Body of pancreas (tissue), 4 donors: ENCODE measurements at regions not wholly inside any gene's neighbourhood (a gene's known extent, or its start where the extent isn't known, plus 50 kb on each side); places are given as distances from the start of the nearest gene placed in this dataset.
"Not testable (repeated sequence)": the region's sequence is repeated elsewhere in the genome, so short reads cannot be mapped to it uniquely, and the experiment has no call there.

ENCODE experiments used
- ATAC-seq: fragments of 150-250 bp; one replicate; pipeline ENCODE4 v1.9.1; 2016
- DNase-seq, 4 donors: peaks; one replicate each; pipeline ENCODE4 v3.0.0-alpha.2; 2019
- H3K27ac ChIP-seq, 4 donors: fragments of 200-600 bp; sonication (generic); 1 replicate in 3 of 4; 2 replicates in 1 of 4; pipeline versions ENCODE4 v1.5.1 to v1.6.1; 2016 to 2019; ENCODE audit warnings: mild to moderate bottlenecking in 1 of 4, mixed read lengths in 1 of 4, moderate library complexity in 1 of 4
- H3K27me3 ChIP-seq, 2 donors: fragments of 200-600 bp; sonication (generic); one replicate each; pipeline ENCODE4 v1.6.0; 2016; ENCODE audit warnings: mild to moderate bottlenecking in 1 of 2
- H3K36me3 ChIP-seq, 2 donors: fragments of 200-600 bp; sonication (generic); replicated peaks in 1 of 2; 2 replicates each; pipeline ENCODE4 v1.5.1; 2016; ENCODE audit warnings: low read depth in 2 of 2; ENCODE audit not compliant: insufficient read depth in 1 of 2
- H3K4me1 ChIP-seq: fragments of 200-600 bp; sonication (generic); one replicate; pipeline ENCODE4 v1.6.0; 2016
- H3K4me3 ChIP-seq, 2 donors: fragments of 200-600 bp; sonication (generic); 1 replicate in 1 of 2; 2 replicates in 1 of 2; pipeline ENCODE4 v1.5.1; 2016 to 2019
- H3K9me3 ChIP-seq, 3 donors: fragments of 200-600 bp; sonication (generic); 1 replicate in 2 of 3; 2 replicates in 1 of 3; pipeline ENCODE4 v1.5.1; 2016
- CTCF ChIP-seq, 7 experiments: fragments of 450-650 bp in 4 of 7; fragments of 200-600 bp in 3 of 7; sonication (generic) in 3 of 7; IDR thresholded peaks; one replicate each; pipeline ENCODE4 v1.5.1; 2016 to 2019; ENCODE audit warnings: antibody characterized with exemption in 7 of 7
- POLR2A ChIP-seq, 3 donors: fragments of 450-650 bp; IDR thresholded peaks; one replicate each; pipeline ENCODE4 v1.6.1; 2016; ENCODE audit warnings: antibody characterized with exemption in 3 of 3, mild to moderate bottlenecking in 2 of 3
- WGBS, 2 donors: methylation state at CpG; one replicate each; pipeline ENCODE4 v1.1.5; 2017; 5-methylcytosine and 5-hydroxymethylcytosine counted together
- intact Hi-C: fragments of 100-400 bp; cut with DNase I; formaldehyde crosslinking; loops from one replicate; pipeline ENCODE4 v1.15.1; 2023

GRCh38 chr2:21781962-21782361 is 658.2 kb downstream of the TDRD15 start:
- TF ChIP-seq POLR2A (IDR thresholded peaks at IDR 0.05) (no peak), CTCF (IDR thresholded peaks at IDR 0.05) (no peak)
- Histone ChIP-seq H3K4me3 (no peak overlapping the region), H3K4me1 (no peaks in the 10 kb centered on the region), H3K9me3 (no peaks in the 10 kb centered on the region), H3K27ac (no peak overlapping the region), H3K27me3 (no peaks in the 10 kb centered on the region), H3K36me3 (no peaks in the 10 kb centered on the region)
- intact Hi-C loops, result no loop called here
- DNase-seq (no peak), ATAC-seq (no peak)
- whole genome bisulfite sequencing, 2 donors, result 45 to 54% methylated on average over 2 of the region's 2 CpGs

GRCh38 chr2:21782866-21783265 is 659.1 kb downstream of the TDRD15 start:
- WGBS, 2 donors, result 49 to 57% methylated on average over 6 of the region's 6 CpGs
- Histone ChIP-seq H3K27me3 (no peaks in the 10 kb centered on the region), H3K36me3 (no peaks in the 10 kb centered on the region), H3K4me3 (no peak overlapping the region), H3K4me1 (no peaks in the 10 kb centered on the region), H3K27ac (no peak overlapping the region), H3K9me3 (no peaks in the 10 kb centered on the region)
- intact Hi-C loops, result no loop called here
- no peak for DNase-seq
- no peak for ATAC-seq
- TF ChIP-seq CTCF (IDR thresholded peaks at IDR 0.05), result no peak
- TF ChIP-seq POLR2A (IDR thresholded peaks at IDR 0.05), result no peak

- no peak for ATAC-seq
- intact Hi-C loops, result no loop called here
- no peaks in the 10 kb centered on the region for H3K36me3 ChIP-seq
- WGBS, 2 donors, result 73 to 82% methylated on average over 1 of the region's 1 CpG
- no peak for TF ChIP-seq CTCF (IDR thresholded peaks at IDR 0.05)
- no peak for TF ChIP-seq POLR2A (IDR thresholded peaks at IDR 0.05)
- no peak for DNase-seq
- no peak overlapping the region for H3K27ac ChIP-seq
- H3K4me1 ChIP-seq, result no peaks in the 10 kb centered on the region
- no peak overlapping the region for H3K4me3 ChIP-seq
- H3K27me3 ChIP-seq, result no peaks in the 10 kb centered on the region
- H3K9me3 ChIP-seq, result no peaks in the 10 kb centered on the region
Observed at GRCh38 chr2:21787941-21788340, 664.2 kb downstream of the TDRD15 start.

GRCh38 chr2:21790311-21790710 is 666.5 kb downstream of the TDRD15 start:
- DNase-seq, H3K9me3 ChIP-seq, H3K4me3 ChIP-seq, intact Hi-C loops, H3K36me3 ChIP-seq, ATAC-seq, H3K4me1 ChIP-seq, H3K27me3 ChIP-seq, H3K27ac ChIP-seq: not testable (repeated sequence)
- WGBS, 2 donors, result 36 to 45% methylated on average over 6 of the region's 6 CpGs

GRCh38 chr2:21792571-21792970 is 668.8 kb downstream of the TDRD15 start:
- intact Hi-C loops, result no loop called here
- no peaks in the 10 kb centered on the region for H3K27me3 ChIP-seq
- no peak for ATAC-seq
- no peaks in the 10 kb centered on the region for H3K36me3 ChIP-seq
- no peaks in the 10 kb centered on the region for H3K9me3 ChIP-seq
- DNase-seq, result no peak
- TF ChIP-seq POLR2A (IDR thresholded peaks at IDR 0.05) (no peak), CTCF (IDR thresholded peaks at IDR 0.05) (no peak)
- no peak overlapping the region for H3K4me3 ChIP-seq
- H3K4me1 ChIP-seq, result no peaks in the 10 kb centered on the region
- no peak overlapping the region for H3K27ac ChIP-seq
